A549 (cell line): ENCODE measurements at regions not wholly inside any gene's neighbourhood (a gene's known extent, or its start where the extent isn't known, plus 50 kb on each side); places are given as distances from the start of the nearest gene placed in this dataset.

ENCODE experiments used
- ATAC-seq, 2 experiments: fragments of 200-7000 bp in 1 of 2; fragments of >200 bp in 1 of 2; cut with Nextera tagmentation in 1 of 2; cut with Tn5 transposase in 1 of 2; 3 replicates each; pipeline versions ENCODE4 v1.8.0 to v1.9.1; 2018 to 2020; ENCODE audit warnings: mild to moderate bottlenecking in 1 of 2, moderate library complexity in 1 of 2
- CTCF ChIA-PET: fragments of 300-600 bp; sonication (Branson Sonifier 250); formaldehyde crosslinking; extraction: SDS; loops from one replicate; lab custom pipeline; 2021; ENCODE audit warnings: antibody characterized with exemption, inconsistent platforms; lab: Yijun Ruan, JAX
- POLR2A ChIA-PET: fragments of 350-600 bp; formaldehyde crosslinking; extraction: SDS; loops from one replicate; lab custom pipeline; 2021; ENCODE audit warnings: antibody characterized with exemption, inconsistent platforms; lab: Yijun Ruan, JAX
- DNase-seq, 2 experiments: peaks; one replicate each; pipeline versions ENCODE4 v3.0.0 to v3.0.0-alpha.2; 2011 to 2016; ENCODE audit warnings: low read depth in 1 of 2, low spot score in 1 of 2
- FAIRE-seq: peaks from 2 replicates; lab custom pipeline; 2011; peaks lifted over from hg19 to GRCh38; lab: Jason Lieb, UNC
- H3K27ac ChIP-seq, 2 experiments: fragments of >200 bp; sonication (Bioruptor Twin); formaldehyde crosslinking; 3 replicates each; pipeline ENCODE4 v1.5.1; 2016 to 2017
- H3K4me1 ChIP-seq: fragments of >200 bp; sonication (Bioruptor Twin); formaldehyde crosslinking; 3 replicates; pipeline ENCODE4 v1.6.1; 2016
- H3K4me2 ChIP-seq: fragments of >200 bp; sonication (Bioruptor Twin); formaldehyde crosslinking; 3 replicates; pipeline ENCODE4 v1.6.1; 2016
- H3K4me3 ChIP-seq: fragments of >200 bp; sonication (Bioruptor Twin); formaldehyde crosslinking; 3 replicates; pipeline ENCODE4 v1.5.1; 2016
- H3K9me3 ChIP-seq: fragments of >200 bp; sonication (Bioruptor Twin); formaldehyde crosslinking; 3 replicates; pipeline ENCODE4 v1.6.1; 2016
- CBX2 ChIP-seq: fragments of 200-600 bp; sonication (generic); IDR thresholded peaks from 2 replicates; pipeline ENCODE4 v1.6.1; 2016; ENCODE audit warnings: low read depth, mild to moderate bottlenecking, borderline replicate concordance
- CBX8 ChIP-seq: fragments of 200-600 bp; sonication (generic); IDR thresholded peaks from 2 replicates; pipeline ENCODE4 v1.6.1; 2016
- CEBPB ChIP-seq, 2 experiments: fragments of >200 bp in 1 of 2; sonication (Bioruptor Twin) in 1 of 2; formaldehyde crosslinking in 1 of 2; IDR thresholded peaks; 2 replicates each; pipeline ENCODE4 v1.6.1; 2012 to 2016
- CHD2 ChIP-seq: fragments of 150-350 bp; IDR thresholded peaks from 2 replicates; pipeline ENCODE4 v1.6.1; 2014; ENCODE audit warnings: low read length; ENCODE audit not compliant: partially characterized antibody
- CHD4 ChIP-seq: fragments of 200-600 bp; sonication (generic); IDR thresholded peaks from 2 replicates; pipeline ENCODE4 v1.6.1; 2016; ENCODE audit warnings: antibody characterized with exemption, mild to moderate bottlenecking, borderline replicate concordance
- EP300 ChIP-seq, 2 experiments: fragments of >200 bp; sonication (Bioruptor Twin); formaldehyde crosslinking; IDR thresholded peaks; 2 replicates in 1 of 2; 3 replicates in 1 of 2; pipeline ENCODE4 v1.6.1; 2016 to 2017
- FOSB ChIP-seq: fragments of 250-450 bp; sonication (Bioruptor Pico); IDR thresholded peaks from 2 replicates; pipeline ENCODE4 v1.5.0; 2020; ENCODE audit warnings: mild to moderate bottlenecking, moderate library complexity
- FOSL2 ChIP-seq, 2 experiments: fragments of 450-650 bp in 1 of 2; fragments of >200 bp in 1 of 2; sonication (Bioruptor Twin) in 1 of 2; formaldehyde crosslinking; IDR thresholded peaks; 2 replicates each; pipeline versions ENCODE4 v1.5.0 to v1.6.1; 2016 to 2020; ENCODE audit warnings: mild to moderate bottlenecking in 1 of 2, moderate library complexity in 1 of 2
- FOXS1 ChIP-seq: fragments of 250-450 bp; sonication (Bioruptor Pico); IDR thresholded peaks from 2 replicates; pipeline ENCODE4 v1.5.0; 2020; ENCODE audit warnings: mild to moderate bottlenecking, moderate library complexity
- HOXB13 ChIP-seq: fragments of 250-450 bp; sonication (Bioruptor Pico); IDR thresholded peaks from 2 replicates; pipeline ENCODE4 v1.5.0; 2020; ENCODE audit warnings: low read depth, mild to moderate bottlenecking, moderate library complexity
- HOXB5 ChIP-seq: fragments of 250-450 bp; sonication (Bioruptor Pico); IDR thresholded peaks from 2 replicates; pipeline ENCODE4 v1.5.0; 2020; ENCODE audit warnings: mild to moderate bottlenecking, moderate library complexity
- JUN ChIP-seq, 2 experiments: fragments of >200 bp; sonication (Bioruptor Twin); formaldehyde crosslinking; IDR thresholded peaks; 2 replicates in 1 of 2; 3 replicates in 1 of 2; pipeline ENCODE4 v1.6.1; 2016 to 2017
- KDM5A ChIP-seq: fragments of 200-600 bp; sonication (generic); IDR thresholded peaks from 2 replicates; pipeline ENCODE4 v1.6.1; 2016; ENCODE audit warnings: antibody characterized with exemption, mild to moderate bottlenecking
- MAFK ChIP-seq: fragments of 450-650 bp; IDR thresholded peaks from 2 replicates; pipeline ENCODE4 v1.6.1; 2014; ENCODE audit not compliant: partially characterized antibody
- MAZ ChIP-seq: fragments of 150-350 bp; IDR thresholded peaks from 2 replicates; pipeline ENCODE4 v1.6.1; 2014; ENCODE audit warnings: antibody characterized with exemption, low read depth, low read length, borderline replicate concordance
- MYC ChIP-seq: IDR thresholded peaks from 2 replicates; pipeline ENCODE4 v1.6.1; 2012; ENCODE audit warnings: mild to moderate bottlenecking, inconsistent platforms, low read length, improper control_type of control experiment, borderline replicate concordance
- NR3C1 ChIP-seq: fragments of >200 bp; sonication (Bioruptor Twin); formaldehyde crosslinking; IDR thresholded peaks from 3 replicates; pipeline ENCODE4 v1.6.1; 2017
- RARB ChIP-seq: fragments of 250-450 bp; sonication (Bioruptor Pico); IDR thresholded peaks from 2 replicates; pipeline ENCODE4 v1.8.0; 2021; ENCODE audit warnings: mild to moderate bottlenecking, moderate library complexity
- RCOR1 ChIP-seq: fragments of 150-350 bp; IDR thresholded peaks from 2 replicates; pipeline ENCODE4 v1.6.1; 2014; ENCODE audit warnings: antibody characterized with exemption, low read length, low read depth
- SREBF2 ChIP-seq: fragments of 450-650 bp; IDR thresholded peaks from 2 replicates; pipeline ENCODE4 v1.6.1; 2014; ENCODE audit warnings: mild to moderate bottlenecking, moderate library complexity
- TFCP2L1 ChIP-seq: fragments of 250-450 bp; sonication (Bioruptor Pico); IDR thresholded peaks from 2 replicates; pipeline ENCODE4 v1.5.0; 2021; ENCODE audit warnings: mild to moderate bottlenecking
- ZNF302 ChIP-seq: fragments of 250-450 bp; sonication (Bioruptor Pico); IDR thresholded peaks from 2 replicates; pipeline ENCODE4 v1.9.0; 2021; ENCODE audit warnings: inconsistent platforms, mild to moderate bottlenecking, moderate library complexity
- ZSCAN20 ChIP-seq: fragments of 250-450 bp; sonication (Bioruptor Pico); IDR thresholded peaks from 2 replicates; pipeline ENCODE4 v1.8.0; 2022; ENCODE audit warnings: mild to moderate bottlenecking, moderate library complexity
- WGBS: methylation state at CpG from one replicate; pipeline ENCODE4 v1.1.6; 2017; ENCODE audit errors: missing lambda C conversion rate; 5-methylcytosine and 5-hydroxymethylcytosine counted together
- TF ChIP-seq, protein P1 (sequence below): fragments of 250-450 bp; sonication (Bioruptor Pico); IDR thresholded peaks from 2 replicates; pipeline ENCODE4 v1.5.0; 2020; ENCODE audit warnings: low read depth, mild to moderate bottlenecking, moderate library complexity
- TF ChIP-seq, protein P2 (sequence below): IDR thresholded peaks from 2 replicates; pipeline ENCODE4 v1.6.1; 2012; ENCODE audit warnings: low read depth, borderline replicate concordance
- TF ChIP-seq, protein P3 (sequence below): fragments of 250-450 bp; sonication (Bioruptor Pico); IDR thresholded peaks from 2 replicates; pipeline ENCODE4 v1.5.0; 2021; ENCODE audit warnings: mild to moderate bottlenecking, moderate library complexity, borderline replicate concordance
- TF ChIP-seq, protein P4 (sequence below): fragments of 150-350 bp; IDR thresholded peaks from 2 replicates; pipeline ENCODE4 v1.6.1; 2014; ENCODE audit warnings: low read depth, mild to moderate bottlenecking, low read length
- TF ChIP-seq, protein P5 (sequence below): IDR thresholded peaks from 2 replicates; pipeline ENCODE4 v1.6.1; 2012
- TF ChIP-seq, protein P6 (sequence below): fragments of >200 bp; sonication (Bioruptor Twin); formaldehyde crosslinking; IDR thresholded peaks from 3 replicates; pipeline ENCODE4 v1.6.1; 2016

DNA sequence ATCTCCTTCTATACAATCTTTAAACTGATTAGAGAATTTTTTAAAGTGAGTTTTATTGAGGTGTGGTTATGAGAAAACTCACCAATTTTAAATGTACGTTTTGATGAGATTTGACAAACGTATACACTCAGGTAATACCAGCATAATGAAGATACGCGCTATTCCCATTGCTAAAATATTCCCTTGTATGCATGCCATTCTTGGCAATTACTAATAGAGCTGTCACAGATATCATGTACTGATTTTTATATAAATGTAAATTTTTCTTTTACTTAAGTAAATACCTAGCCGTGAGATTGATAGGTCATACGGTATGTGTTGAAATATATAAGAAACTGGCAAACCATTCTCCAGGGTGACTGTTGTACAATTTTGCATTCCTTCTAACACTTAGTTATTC, 384.7 kb downstream of the PTH2R start:
- WGBS: 53% methylated on average over 6 of the region's 6 CpGs
- DNase-seq: no peak
- ATAC-seq: no peak
- Histone ChIP-seq H3K9me3 (no peaks in the 10 kb centered on the region), H3K27ac (no peak overlapping the region), H3K4me3 (no peak overlapping the region), H3K4me2 (no peak overlapping the region), H3K4me1 (no peaks in the 10 kb centered on the region)
- TF ChIP-seq SREBF2 (no peak), HOXB13 (CRISPR knock-in tag) (no peak), MAFK (no peak), CBX2 (no peak), RARB (no peak), FOSL2 (IDR thresholded peaks at IDR 0.05) (no peak), FOSL2 (CRISPR knock-in tag; IDR thresholded peaks at IDR 0.05) (no peak), CEBPB (IDR thresholded peaks at IDR 0.05) (no peak), MYC (no peak), ZNF302 (no peak), ZSCAN20 (no peak), RCOR1 (no peak), CHD2 (no peak), MAZ (no peak)
- TF ChIP-seq, protein P1, sequence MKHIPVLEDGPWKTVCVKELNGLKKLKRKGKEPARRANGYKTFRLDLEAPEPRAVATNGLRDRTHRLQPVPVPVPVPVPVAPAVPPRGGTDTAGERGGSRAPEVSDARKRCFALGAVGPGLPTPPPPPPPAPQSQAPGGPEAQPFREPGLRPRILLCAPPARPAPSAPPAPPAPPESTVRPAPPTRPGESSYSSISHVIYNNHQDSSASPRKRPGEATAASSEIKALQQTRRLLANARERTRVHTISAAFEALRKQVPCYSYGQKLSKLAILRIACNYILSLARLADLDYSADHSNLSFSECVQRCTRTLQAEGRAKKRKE (CRISPR knock-in tag): no peak
- TF ChIP-seq, protein P2, sequence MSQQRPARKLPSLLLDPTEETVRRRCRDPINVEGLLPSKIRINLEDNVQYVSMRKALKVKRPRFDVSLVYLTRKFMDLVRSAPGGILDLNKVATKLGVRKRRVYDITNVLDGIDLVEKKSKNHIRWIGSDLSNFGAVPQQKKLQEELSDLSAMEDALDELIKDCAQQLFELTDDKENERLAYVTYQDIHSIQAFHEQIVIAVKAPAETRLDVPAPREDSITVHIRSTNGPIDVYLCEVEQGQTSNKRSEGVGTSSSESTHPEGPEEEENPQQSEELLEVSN: no peak
- TF ChIP-seq, protein P3, sequence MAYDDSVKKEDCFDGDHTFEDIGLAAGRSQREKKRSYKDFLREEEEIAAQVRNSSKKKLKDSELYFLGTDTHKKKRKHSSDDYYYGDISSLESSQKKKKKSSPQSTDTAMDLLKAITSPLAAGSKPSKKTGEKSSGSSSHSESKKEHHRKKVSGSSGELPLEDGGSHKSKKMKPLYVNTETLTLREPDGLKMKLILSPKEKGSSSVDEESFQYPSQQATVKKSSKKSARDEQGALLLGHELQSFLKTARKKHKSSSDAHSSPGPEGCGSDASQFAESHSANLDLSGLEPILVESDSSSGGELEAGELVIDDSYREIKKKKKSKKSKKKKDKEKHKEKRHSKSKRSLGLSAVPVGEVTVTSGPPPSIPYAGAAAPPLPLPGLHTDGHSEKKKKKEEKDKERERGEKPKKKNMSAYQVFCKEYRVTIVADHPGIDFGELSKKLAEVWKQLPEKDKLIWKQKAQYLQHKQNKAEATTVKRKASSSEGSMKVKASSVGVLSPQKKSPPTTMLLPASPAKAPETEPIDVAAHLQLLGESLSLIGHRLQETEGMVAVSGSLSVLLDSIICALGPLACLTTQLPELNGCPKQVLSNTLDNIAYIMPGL: no peak
- TF ChIP-seq, protein P4, sequence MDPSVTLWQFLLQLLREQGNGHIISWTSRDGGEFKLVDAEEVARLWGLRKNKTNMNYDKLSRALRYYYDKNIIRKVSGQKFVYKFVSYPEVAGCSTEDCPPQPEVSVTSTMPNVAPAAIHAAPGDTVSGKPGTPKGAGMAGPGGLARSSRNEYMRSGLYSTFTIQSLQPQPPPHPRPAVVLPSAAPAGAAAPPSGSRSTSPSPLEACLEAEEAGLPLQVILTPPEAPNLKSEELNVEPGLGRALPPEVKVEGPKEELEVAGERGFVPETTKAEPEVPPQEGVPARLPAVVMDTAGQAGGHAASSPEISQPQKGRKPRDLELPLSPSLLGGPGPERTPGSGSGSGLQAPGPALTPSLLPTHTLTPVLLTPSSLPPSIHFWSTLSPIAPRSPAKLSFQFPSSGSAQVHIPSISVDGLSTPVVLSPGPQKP: no peak
- ChIA-PET POLR2A (no interaction called here), CTCF (no interaction called here)
- no peak for FAIRE-seq

DNA sequence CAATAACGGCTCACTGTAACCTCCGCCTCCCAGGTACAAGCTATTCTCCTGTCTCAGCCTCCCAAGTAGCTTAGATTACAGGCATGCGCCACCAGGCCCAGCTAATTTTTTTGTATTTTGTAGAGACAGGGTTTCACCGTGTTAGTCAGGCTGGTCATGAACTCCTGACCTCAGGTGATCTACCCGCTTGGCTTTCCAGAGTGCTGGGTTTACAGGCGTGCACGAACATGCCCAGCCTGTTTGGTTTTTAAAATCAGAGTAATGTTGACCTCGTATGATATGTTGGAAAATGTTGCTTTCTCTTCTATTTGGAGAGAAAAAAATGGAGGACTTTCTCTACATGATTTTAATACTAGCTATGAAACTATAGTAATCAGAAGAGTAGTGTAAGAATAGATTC, 386.2 kb downstream of the PTH2R start:
- no peak for DNase-seq
- CTCF ChIA-PET: no interaction called here
- no peak overlapping the region for H3K4me2 ChIP-seq
- no peak for TF ChIP-seq CBX8
- no peak for TF ChIP-seq CHD4
- no peak for TF ChIP-seq FOSB (CRISPR knock-in tag)
- TF ChIP-seq RCOR1: no peak
- TF ChIP-seq, protein P2: no peak
- no peak for TF ChIP-seq NR3C1
- TF ChIP-seq MYC: no peak
- TF ChIP-seq, protein P5, sequence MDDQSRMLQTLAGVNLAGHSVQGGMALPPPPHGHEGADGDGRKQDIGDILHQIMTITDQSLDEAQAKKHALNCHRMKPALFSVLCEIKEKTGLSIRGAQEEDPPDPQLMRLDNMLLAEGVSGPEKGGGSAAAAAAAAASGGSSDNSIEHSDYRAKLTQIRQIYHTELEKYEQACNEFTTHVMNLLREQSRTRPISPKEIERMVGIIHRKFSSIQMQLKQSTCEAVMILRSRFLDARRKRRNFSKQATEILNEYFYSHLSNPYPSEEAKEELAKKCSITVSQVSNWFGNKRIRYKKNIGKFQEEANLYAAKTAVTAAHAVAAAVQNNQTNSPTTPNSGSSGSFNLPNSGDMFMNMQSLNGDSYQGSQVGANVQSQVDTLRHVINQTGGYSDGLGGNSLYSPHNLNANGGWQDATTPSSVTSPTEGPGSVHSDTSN: no peak
- TF ChIP-seq, protein P4: no peak
- no peak for TF ChIP-seq HOXB5 (CRISPR knock-in tag)
- no peak for TF ChIP-seq ZSCAN20
- TF ChIP-seq MAZ: no peak
- no peak for TF ChIP-seq KDM5A
- no peak for TF ChIP-seq EP300 (IDR thresholded peaks at IDR 0.05)
- no peak for TF ChIP-seq FOXS1 (CRISPR knock-in tag)
- no peak for TF ChIP-seq RARB
- TF ChIP-seq, protein P6, sequence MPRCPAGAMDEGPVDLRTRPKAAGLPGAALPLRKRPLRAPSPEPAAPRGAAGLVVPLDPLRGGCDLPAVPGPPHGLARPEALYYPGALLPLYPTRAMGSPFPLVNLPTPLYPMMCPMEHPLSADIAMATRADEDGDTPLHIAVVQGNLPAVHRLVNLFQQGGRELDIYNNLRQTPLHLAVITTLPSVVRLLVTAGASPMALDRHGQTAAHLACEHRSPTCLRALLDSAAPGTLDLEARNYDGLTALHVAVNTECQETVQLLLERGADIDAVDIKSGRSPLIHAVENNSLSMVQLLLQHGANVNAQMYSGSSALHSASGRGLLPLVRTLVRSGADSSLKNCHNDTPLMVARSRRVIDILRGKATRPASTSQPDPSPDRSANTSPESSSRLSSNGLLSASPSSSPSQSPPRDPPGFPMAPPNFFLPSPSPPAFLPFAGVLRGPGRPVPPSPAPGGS: no peak
- TF ChIP-seq TFCP2L1 (CRISPR knock-in tag): no peak
- TF ChIP-seq JUN (IDR thresholded peaks at IDR 0.05): no peak
- TF ChIP-seq, all 56 proteins: peak for 0
- FAIRE-seq: no peak
- H3K4me1 ChIP-seq: no peaks in the 10 kb centered on the region
- 62% methylated on average over 8 of the region's 8 CpGs for WGBS
- H3K9me3 ChIP-seq: no peaks in the 10 kb centered on the region
- POLR2A ChIA-PET: no interaction called here
- ATAC-seq: no peak
- no peak overlapping the region for H3K4me3 ChIP-seq
- no peak overlapping the region for H3K27ac ChIP-seq
